ENCODE measurements at regions not wholly inside any gene's neighbourhood (a gene's known extent, or its start where the extent isn't known, plus 50 kb on each side); places are given as distances from the start of the nearest gene placed in this dataset.

DNA sequence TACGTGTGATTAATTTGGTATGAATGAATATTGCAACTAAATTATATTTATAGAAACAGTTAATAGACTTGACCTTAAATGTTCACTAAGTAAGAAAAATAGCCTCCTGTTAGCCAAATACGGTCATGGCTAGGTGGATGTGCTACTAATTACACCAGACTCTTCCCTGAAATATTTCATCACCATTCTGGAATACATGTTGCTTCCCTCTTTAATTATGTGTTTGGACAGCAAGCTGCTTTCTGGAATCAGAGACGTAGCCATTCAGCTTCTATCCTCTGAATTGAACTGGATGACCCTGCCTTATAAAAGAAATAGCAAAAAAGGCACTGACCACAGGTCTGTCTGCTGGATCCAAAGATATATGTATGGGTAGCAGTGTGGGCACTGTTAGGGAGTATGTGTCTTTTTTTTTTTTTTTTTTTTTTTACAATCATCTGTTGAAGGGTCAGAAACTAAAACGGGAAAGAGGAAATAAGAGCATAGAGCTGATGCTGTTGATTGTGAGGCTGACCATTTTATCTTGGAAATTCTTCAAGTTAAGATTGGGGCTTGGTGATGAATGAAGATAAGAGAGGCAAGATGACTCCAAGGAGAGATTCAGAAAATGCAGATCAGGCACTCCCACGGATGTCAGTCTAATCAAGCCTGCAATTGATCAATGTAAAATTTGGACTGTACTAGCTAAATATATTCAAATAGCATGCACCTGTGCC, 283.2 kb upstream of the HSF2 start:
- TF ChIP-seq, protein P1, sequence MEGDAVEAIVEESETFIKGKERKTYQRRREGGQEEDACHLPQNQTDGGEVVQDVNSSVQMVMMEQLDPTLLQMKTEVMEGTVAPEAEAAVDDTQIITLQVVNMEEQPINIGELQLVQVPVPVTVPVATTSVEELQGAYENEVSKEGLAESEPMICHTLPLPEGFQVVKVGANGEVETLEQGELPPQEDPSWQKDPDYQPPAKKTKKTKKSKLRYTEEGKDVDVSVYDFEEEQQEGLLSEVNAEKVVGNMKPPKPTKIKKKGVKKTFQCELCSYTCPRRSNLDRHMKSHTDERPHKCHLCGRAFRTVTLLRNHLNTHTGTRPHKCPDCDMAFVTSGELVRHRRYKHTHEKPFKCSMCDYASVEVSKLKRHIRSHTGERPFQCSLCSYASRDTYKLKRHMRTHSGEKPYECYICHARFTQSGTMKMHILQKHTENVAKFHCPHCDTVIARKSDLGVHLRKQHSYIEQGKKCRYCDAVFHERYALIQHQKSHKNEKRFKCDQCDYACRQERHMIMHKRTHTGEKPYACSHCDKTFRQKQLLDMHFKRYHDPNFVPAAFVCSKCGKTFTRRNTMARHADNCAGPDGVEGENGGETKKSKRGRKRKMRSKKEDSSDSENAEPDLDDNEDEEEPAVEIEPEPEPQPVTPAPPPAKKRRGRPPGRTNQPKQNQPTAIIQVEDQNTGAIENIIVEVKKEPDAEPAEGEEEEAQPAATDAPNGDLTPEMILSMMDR (IDR thresholded peaks at IDR 0.05; ENCODE audit: unreplicated experiment in 3 of 3) = no peak
- Mint-ChIP-seq H3K4me3 (no peak overlapping the region), H3K9me3 (peaks cover 2% of the 10 kb centered on the region), H3K27ac (peak overlapping the region in 2 of 3 experiments; percentile 37 to 63), H3K4me1 (peaks cover 26% of the 10 kb centered on the region), H3K36me3 (ENCODE audit: low read depth) (no peaks in the 10 kb centered on the region), H3K27me3 (ENCODE audit: low read depth) (no peaks in the 10 kb centered on the region)

- Mint-ChIP-seq H3K4me1 (peaks cover 25% of the 10 kb centered on the region), H3K9me3 (peaks cover 2% of the 10 kb centered on the region), H3K27me3 (ENCODE audit: low read depth) (no peaks in the 10 kb centered on the region), H3K4me3 (no peak overlapping the region), H3K36me3 (ENCODE audit: low read depth) (no peaks in the 10 kb centered on the region), H3K27ac (peak overlapping the region in 2 of 3 experiments; percentile 63 to 84)
- TF ChIP-seq, protein P1 (IDR thresholded peaks at IDR 0.05; ENCODE audit: unreplicated experiment in 3 of 3) = no peak
These were observed 282.4 kb upstream of the HSF2 start for GRCh38 chr6:122116835-122117627.

GRCh38 chr6:122118945-122119506, 280.4 kb upstream of the HSF2 start:
- TF ChIP-seq, protein P1 (IDR thresholded peaks at IDR 0.05; ENCODE audit: unreplicated experiment in 3 of 3) = no peak
- H3K9me3 Mint-ChIP-seq = no peaks in the 10 kb centered on the region
- no peak overlapping the region for H3K4me3 Mint-ChIP-seq
- H3K4me1 Mint-ChIP-seq = peaks cover 36% of the 10 kb centered on the region
- H3K27me3 Mint-ChIP-seq (ENCODE audit: low read depth) = no peaks in the 10 kb centered on the region
- no peaks in the 10 kb centered on the region for H3K36me3 Mint-ChIP-seq (ENCODE audit: low read depth)
- H3K27ac Mint-ChIP-seq = no peak overlapping the region

DNA sequence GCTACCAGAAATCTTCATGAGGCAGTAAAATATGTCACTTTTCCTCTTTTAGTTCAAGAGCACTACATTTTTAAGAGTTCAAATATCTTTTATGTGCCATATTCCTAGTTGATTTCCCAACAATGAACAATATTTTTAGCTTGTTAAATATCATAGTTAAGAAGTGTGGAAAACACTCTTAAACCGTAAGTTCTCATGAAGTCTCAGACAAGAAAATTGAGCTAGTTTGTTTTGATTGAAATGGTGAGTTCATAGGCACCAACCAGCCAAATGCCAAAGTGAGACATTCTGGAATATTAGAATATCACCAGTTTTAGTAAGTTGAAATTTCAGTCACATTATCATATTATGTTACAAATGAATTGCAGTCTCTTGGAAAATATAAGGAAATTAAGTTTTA, 277.2 kb upstream of the HSF2 start:
- H3K4me3 Mint-ChIP-seq = no peak overlapping the region
- H3K9me3 Mint-ChIP-seq = no peaks in the 10 kb centered on the region
- TF ChIP-seq, protein P1 (IDR thresholded peaks at IDR 0.05; ENCODE audit: unreplicated experiment in 3 of 3) = no peak
- H3K27me3 Mint-ChIP-seq (ENCODE audit: low read depth) = peaks cover 2% of the 10 kb centered on the region
- no peaks in the 10 kb centered on the region for H3K36me3 Mint-ChIP-seq (ENCODE audit: low read depth)
- H3K27ac Mint-ChIP-seq = peak overlapping the region; percentile 52 to 80 (median 53)
- peaks cover 26% of the 10 kb centered on the region for H3K4me1 Mint-ChIP-seq

- H3K27ac Mint-ChIP-seq = peak overlapping the region in 2 of 3 experiments; percentile 74 to 80
- no peaks in the 10 kb centered on the region for H3K9me3 Mint-ChIP-seq
- no peak overlapping the region for H3K4me3 Mint-ChIP-seq
- TF ChIP-seq, protein P1 (IDR thresholded peaks at IDR 0.05; ENCODE audit: unreplicated experiment in 3 of 3) = no peak
- H3K4me1 Mint-ChIP-seq = peaks cover 28% of the 10 kb centered on the region
- H3K27me3 Mint-ChIP-seq (ENCODE audit: low read depth) = peaks cover 4% of the 10 kb centered on the region
- H3K36me3 Mint-ChIP-seq (ENCODE audit: low read depth) = no peaks in the 10 kb centered on the region
These were observed 276.8 kb upstream of the HSF2 start for GRCh38 chr6:122122686-122123085.

All from nephron (organoid).